ENCODE measurements at regions not wholly inside any gene's neighbourhood (a gene's known extent, or its start where the extent isn't known, plus 50 kb on each side); places are given as distances from the start of the nearest gene placed in this dataset.

DNA sequence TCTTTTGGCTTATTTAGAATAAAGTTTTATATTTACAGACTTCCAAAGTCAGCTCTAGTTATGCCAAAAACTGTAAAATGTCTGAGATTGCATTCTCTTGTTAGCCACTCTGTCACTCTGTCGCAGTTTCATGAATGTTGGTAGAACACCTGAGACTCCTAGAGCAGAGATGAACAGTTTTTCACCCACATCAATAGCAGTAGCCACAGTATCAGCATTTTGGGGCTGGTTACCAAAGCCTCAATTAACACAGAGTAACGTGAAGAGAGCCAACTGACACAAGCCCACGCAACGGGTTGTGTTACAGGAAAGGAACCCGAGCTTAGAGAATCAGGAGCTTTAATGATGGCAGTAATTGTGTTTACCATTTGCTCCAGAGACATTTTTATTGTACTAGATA lies 443.0 kb upstream of the SLC39A10 start:
- no peak overlapping the region for H3K4me3 ChIP-seq (ENCODE audit: low read depth, low read length)
- no peak for DNase-seq (ENCODE audit: low read depth)
- TF ChIP-seq, protein P1, sequence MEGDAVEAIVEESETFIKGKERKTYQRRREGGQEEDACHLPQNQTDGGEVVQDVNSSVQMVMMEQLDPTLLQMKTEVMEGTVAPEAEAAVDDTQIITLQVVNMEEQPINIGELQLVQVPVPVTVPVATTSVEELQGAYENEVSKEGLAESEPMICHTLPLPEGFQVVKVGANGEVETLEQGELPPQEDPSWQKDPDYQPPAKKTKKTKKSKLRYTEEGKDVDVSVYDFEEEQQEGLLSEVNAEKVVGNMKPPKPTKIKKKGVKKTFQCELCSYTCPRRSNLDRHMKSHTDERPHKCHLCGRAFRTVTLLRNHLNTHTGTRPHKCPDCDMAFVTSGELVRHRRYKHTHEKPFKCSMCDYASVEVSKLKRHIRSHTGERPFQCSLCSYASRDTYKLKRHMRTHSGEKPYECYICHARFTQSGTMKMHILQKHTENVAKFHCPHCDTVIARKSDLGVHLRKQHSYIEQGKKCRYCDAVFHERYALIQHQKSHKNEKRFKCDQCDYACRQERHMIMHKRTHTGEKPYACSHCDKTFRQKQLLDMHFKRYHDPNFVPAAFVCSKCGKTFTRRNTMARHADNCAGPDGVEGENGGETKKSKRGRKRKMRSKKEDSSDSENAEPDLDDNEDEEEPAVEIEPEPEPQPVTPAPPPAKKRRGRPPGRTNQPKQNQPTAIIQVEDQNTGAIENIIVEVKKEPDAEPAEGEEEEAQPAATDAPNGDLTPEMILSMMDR (IDR thresholded peaks at IDR 0.05; ENCODE audit: insufficient read depth, low read length) = no peak

DNA sequence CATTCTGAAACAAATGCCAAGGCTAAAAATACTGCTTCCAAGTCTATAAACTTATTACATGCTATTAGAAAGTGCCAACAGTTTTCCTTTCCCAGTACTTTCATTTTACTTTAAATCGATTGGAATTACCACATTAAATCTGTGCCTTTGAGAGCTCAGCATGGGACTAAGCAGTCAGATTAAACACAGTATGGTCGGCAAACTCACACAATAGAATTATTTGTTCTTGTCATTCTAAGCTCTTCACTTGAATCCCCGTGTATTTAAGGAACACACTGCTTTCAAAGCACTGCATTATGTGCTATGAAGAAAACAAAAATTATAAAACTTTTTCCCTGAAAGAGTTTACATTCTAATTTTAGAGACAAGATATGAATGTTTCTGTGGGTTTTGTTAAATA lies 444.4 kb upstream of the SLC39A10 start:
- DNase-seq (ENCODE audit: low read depth) = no peak
- TF ChIP-seq, protein P1 (IDR thresholded peaks at IDR 0.05; ENCODE audit: insufficient read depth, low read length) = no peak

DNA sequence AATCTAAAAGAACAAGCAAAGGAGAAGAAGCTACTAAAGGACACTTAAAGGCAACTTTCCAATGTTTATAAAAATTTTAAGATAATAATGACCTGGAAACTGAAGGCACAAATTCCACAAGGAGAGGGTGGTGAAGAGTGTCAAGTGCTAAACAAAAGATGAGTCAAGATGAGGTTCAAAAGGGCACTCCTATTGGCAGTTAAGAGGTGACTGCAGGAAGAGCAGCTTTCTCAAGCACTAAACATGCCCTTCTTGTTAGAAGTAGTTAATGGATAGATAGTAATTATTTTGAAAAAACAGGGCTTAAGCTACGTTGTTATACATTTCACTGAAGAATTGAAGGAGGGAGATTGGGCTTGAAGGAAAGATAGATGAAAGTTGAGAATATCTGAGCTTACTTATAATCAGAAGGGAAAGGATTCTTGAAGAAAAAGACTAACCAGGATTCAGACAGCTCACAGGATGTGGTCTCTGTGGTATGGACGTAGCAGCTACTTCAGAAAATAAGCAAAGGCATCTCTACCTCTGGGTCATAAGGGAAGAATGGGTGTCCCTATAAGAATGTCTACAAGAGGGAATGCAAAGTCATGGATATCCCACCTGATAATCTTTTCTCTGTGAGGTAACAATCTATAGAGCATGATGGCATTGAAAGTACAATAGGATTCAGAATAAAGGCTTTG lies 454.7 kb upstream of the SLC39A10 start:
- H3K4me3 ChIP-seq (ENCODE audit: low read depth, low read length) = no peak overlapping the region
- DNase-seq (ENCODE audit: low read depth) = no peak
- TF ChIP-seq, protein P1 (IDR thresholded peaks at IDR 0.05; ENCODE audit: insufficient read depth, low read length) = no peak

More for the DNA sequence above, 444.4 kb upstream of the SLC39A10 start:
- H3K4me3 ChIP-seq (ENCODE audit: low read depth, low read length) = no peak overlapping the region

DNA sequence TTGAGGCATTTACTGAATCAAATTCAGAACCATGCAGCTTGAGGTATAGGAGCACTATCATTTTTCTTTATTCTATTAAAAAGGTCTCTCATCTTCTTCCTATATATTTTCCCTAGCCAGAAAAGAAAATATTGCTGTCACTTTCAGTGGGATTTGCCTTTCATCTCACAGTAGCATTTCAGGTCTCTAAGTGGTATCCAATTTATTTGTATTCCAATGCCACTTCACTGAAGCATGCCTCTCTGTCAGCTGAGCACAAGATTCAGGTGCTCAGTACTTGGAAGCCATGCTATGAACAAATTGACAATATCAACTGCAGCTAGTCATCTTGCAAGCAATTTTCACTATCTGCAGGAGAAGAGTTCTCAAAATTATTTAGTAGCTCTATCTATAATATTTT lies 457.2 kb upstream of the SLC39A10 start:
- TF ChIP-seq, protein P1 (IDR thresholded peaks at IDR 0.05; ENCODE audit: insufficient read depth, low read length) = no peak
- DNase-seq (ENCODE audit: low read depth) = no peak
- no peak overlapping the region for H3K4me3 ChIP-seq (ENCODE audit: low read depth, low read length)

DNA sequence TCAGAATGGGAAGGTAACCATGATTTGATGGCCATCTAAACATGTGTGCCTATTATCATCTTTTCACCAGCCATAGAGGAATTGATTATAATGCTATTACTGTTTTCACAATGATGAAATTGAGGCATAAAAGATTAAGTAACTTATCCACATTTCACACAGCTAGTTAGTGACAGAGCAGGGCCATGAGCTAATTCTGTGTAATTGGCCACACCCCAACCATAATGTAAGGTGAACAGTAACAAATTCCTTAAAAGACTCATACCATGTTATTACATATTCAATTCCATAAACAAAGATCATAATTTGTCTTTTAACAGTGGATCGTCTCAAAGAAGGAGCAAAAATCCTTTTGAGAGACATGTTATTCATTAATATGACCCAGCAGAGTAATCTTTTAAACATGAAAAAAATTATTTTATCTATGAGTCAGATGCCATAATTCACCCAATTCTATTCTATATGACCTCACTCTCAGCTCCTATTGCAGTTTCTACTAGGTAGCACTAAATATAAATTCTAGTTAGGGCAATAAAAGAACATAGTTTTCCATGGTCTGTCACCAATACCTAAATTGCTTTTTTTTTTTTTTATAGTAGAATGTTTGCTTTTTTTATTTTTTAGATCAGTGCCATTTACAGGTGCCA lies 475.8 kb upstream of the SLC39A10 start:
- no peak for DNase-seq (ENCODE audit: low read depth)
- H3K4me3 ChIP-seq (ENCODE audit: low read depth, low read length) = no peak overlapping the region
- TF ChIP-seq, protein P1 (IDR thresholded peaks at IDR 0.05; ENCODE audit: insufficient read depth, low read length) = no peak

DNA sequence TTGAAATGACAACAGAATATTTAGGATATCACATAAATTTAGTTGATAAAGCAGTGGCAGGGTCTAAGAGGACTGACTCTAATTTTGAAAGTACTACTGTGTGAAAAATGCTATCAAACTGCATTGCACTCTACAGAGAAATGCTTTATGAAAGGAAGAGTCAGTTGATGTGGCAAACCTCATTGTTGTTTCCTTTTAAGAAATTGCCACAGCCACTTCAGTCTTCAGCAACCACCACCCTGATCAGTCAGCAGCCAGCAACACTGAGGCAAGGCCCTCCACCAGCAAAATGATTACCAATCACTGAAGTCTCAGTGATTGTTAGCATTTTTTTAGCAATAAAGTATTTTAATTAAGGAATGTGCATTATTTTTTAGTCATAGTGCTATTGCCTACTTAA lies 488.7 kb upstream of the SLC39A10 start:
- H3K4me3 ChIP-seq (ENCODE audit: low read depth, low read length) = no peak overlapping the region
- TF ChIP-seq, protein P1 (IDR thresholded peaks at IDR 0.05; ENCODE audit: insufficient read depth, low read length) = no peak
- no peak for DNase-seq (ENCODE audit: low read depth)

Data from fibroblast of the aortic adventitia (primary cell).